LNCAP (cell line): ENCODE measurements at regions not wholly inside any gene's neighbourhood (a gene's known extent, or its start where the extent isn't known, plus 50 kb on each side); places are given as distances from the start of the nearest gene placed in this dataset.

Source experiments
- TF ChIP-seq, protein P1 (sequence below): fragments of 450-650 bp; IDR thresholded peaks from 2 replicates; pipeline ENCODE4 v1.5.1; 2017; ENCODE audit warnings: mild to moderate bottlenecking

DNA sequence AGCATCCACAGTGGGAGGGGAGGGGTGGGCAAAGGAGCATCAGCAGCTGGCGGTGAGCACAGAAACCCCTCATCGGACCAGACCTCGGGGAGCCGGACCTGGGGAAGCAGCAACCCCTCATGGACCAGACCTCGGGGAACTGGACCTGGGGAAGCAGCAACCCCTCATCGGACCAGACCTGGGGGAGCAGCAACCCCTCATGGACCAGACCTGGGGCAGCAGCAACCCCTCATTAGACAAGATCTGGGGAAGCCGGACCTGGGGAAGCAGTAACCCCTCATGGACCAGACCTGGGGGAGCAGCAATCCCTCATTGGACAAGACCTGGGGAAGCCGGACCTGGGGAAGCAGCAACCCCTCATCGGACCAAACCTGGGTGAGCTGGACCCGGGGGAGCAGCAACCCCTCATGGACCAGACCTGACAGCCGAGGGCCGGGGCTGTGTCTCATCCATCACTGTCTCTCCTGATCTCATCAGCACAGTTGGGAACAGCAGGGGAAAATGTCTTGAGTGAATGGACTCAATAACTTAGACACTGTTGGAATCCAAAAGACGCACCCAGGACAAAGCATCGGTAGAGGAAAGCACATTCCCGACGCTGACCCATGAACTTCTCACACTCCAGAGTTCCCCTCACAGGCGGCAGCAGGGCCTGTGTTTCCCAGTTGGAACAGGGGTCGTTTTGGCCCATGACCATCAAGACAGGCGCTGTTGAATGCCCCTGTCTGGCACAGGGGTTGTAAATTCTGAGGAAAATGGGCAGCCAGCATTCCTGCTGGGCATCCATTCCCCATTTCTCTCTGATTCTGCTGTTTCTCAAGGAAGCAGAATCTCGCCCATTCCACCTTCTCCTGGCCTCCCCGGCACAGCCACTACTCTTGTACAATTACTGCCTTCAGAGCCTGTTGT is 1494.6 kb downstream of the TBC1D22A start:
- TF ChIP-seq, protein P1, sequence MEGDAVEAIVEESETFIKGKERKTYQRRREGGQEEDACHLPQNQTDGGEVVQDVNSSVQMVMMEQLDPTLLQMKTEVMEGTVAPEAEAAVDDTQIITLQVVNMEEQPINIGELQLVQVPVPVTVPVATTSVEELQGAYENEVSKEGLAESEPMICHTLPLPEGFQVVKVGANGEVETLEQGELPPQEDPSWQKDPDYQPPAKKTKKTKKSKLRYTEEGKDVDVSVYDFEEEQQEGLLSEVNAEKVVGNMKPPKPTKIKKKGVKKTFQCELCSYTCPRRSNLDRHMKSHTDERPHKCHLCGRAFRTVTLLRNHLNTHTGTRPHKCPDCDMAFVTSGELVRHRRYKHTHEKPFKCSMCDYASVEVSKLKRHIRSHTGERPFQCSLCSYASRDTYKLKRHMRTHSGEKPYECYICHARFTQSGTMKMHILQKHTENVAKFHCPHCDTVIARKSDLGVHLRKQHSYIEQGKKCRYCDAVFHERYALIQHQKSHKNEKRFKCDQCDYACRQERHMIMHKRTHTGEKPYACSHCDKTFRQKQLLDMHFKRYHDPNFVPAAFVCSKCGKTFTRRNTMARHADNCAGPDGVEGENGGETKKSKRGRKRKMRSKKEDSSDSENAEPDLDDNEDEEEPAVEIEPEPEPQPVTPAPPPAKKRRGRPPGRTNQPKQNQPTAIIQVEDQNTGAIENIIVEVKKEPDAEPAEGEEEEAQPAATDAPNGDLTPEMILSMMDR, result no peak

DNA sequence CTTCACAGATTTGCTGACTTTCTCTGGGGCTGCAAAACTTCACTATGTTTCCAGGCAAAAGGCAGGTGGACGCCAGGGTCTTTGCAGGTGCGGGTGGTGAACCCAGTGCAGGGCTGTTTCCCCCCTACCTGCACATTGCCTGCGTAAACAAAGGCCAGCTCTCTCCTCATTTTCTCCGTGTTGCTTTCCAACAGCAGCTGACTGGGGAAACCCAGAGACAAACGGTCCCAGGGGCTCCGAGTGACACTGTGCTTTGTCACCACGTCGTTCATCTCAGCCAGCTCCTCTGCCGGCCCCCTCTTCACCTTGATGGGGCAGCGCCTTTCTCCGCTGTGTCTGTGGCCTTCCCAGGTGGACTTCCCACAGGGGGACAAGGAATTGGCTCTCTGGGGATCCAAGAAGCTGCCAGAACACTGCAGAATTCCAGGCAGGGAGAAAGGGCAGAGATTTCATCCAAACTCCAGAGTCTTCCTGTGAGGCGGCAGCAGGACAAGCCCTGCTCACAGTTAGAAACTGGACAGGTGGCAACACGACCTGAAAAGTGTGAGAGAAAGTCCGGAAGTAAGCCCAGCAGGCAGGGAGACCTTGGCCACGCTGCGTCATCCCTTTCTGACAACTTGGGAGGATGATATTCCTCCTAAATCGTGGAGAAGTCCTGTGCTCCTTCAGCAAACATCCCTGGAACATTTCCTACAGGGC is 1493.7 kb downstream of the TBC1D22A start:
- TF ChIP-seq, protein P1, result no peak

DNA sequence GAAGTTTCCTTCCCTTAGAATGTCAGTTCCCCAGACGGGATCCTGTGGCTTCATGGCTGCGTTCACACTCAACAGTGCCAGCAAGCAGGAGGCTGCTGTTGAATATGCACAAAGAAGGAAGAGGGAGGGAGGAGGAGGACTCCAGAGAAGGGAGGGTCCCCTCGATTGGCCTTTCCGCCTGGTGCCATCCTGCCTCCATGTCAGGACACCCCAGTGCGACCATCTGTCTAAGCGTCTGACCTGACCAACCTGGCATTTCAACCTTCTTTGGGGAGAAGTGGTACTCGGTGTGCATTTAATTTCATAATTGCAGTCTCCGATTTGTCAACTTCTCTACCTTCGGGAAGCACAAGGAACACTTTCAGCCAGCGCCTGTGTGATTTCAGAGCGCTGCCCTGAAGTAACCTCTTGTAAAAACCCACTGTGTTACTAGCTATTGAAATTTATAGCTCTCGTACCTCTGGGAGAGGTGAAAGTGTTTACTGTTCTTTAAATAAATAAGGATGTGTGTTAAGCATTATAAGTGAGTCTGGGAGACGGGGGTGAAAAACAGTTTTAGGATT is 1491.9 kb downstream of the TBC1D22A start:
- TF ChIP-seq, protein P1, result no peak

DNA sequence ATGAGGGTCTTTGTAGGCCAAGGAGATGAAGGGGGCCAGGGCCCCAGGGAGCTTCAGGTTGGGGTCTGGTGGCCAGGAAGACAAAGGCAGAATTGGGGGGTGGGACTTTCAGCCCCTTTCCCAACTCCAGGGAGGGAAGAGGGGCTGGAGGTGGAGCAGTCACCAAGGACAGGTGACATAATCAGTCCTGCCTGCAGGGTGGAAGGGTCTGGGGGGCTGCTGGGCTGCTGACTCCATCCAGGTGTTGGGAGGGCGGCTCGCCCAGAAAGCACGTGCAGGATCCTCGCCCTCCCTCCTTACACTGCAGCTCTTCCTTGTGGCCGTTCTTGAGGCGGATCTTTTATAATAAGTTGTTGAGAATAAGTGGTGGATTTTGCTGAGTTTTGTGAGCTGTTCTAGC is 1491.1 kb downstream of the TBC1D22A start:
- TF ChIP-seq, protein P1, result no peak

DNA sequence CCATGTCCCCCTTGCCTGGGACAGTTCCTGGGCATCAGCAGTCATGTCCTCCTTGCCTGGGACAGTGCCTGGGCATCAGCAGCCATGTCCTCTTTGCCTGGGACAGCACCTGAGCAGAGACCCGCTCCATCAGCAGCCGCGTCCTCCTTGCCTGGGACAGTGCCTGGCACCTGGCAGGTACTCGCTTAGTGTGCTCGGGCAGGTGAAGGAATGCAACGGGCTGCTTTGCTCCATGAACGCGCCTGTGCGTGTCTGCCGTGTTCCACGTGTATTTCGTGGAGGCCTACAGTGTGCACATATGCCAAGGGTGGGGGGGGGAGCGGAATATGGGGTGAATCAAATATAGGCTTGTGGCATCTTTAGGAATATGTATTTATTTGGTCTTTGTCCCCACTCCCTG is 1490.7 kb downstream of the TBC1D22A start:
- TF ChIP-seq, protein P1, result no peak

DNA sequence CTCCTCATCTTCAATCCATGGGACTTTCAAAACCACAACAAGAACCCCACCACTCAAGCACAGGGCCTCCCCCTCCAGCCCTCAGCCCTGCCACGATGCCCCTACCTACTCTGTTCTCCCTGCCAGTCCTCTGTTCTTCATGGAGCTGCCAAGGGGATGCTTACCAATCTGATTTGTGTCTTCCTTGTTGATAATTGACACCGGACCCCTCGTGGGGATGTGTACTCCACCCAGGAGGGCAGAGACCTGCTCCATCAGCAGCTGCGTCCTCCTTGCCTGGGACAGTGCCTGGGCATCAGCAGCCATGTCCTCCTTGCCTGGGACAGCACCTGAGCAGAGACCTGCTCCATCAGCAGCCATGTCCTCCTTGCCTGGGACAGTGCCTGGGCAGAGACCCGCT is 1489.2 kb downstream of the TBC1D22A start:
- TF ChIP-seq, protein P1, result no peak

DNA sequence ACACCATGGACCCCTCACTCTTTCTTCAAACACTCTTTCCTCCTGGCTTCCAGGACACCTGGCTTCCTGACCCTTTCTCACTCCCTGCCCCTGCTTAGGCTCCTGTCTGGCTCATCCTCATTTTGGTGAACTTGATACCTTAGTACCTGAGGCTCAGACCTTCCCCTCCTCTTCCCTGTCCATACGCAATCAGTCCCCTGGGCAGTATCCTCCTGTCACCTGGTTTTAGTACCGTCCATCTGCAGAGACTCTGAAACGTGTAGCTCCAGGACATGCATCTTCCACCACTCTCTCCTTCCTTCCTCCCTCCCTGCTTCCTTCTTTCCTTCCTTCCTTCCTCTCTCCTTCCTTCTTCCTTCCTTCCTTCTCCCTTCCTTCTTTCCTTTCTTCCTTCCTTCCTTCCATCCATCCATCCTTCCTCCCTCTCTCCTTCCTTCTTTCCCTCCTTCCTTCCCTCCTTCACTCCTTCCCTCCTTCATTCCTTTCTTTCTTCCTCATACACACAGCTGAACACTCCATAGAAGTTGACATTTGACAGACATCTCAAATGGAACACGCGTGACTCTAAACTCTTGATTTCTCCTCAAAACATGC is 1488.6 kb downstream of the TBC1D22A start:
- TF ChIP-seq, protein P1, result no peak
